RWPE2 (cell line): ENCODE measurements at regions not wholly inside any gene's neighbourhood (a gene's known extent, or its start where the extent isn't known, plus 50 kb on each side); places are given as distances from the start of the nearest gene placed in this dataset.

Source experiments
- ATAC-seq: fragments of 200-7000 bp; cut with Tn5 transposase; 3 replicates; pipeline ENCODE4 v1.9.1; 2021; ENCODE audit warnings: low read depth
- DNase-seq: peaks from one replicate; pipeline ENCODE4 v3.0.0-alpha.2; 2020; ENCODE audit warnings: low spot score
- H3K27ac ChIP-seq: fragments of 450-650 bp; 2 replicates; pipeline ENCODE4 v1.5.1; 2017; ENCODE audit warnings: mild to moderate bottlenecking; ENCODE audit not compliant: poor library complexity, severe bottlenecking
- H3K27me3 ChIP-seq: fragments of 250-450 bp; sonication (Bioruptor Pico); 2 replicates; pipeline ENCODE4 v1.5.1; 2021; ENCODE audit warnings: mild to moderate bottlenecking, moderate library complexity; ENCODE audit not compliant: insufficient read depth, poor library complexity, severe bottlenecking
- H3K36me3 ChIP-seq: fragments of 250-450 bp; sonication (Bioruptor Pico); 2 replicates; pipeline ENCODE4 v1.5.1; 2020; ENCODE audit warnings: low read depth, mild to moderate bottlenecking, moderate library complexity
- H3K4me1 ChIP-seq: fragments of 250-450 bp; sonication (Bioruptor Pico); 2 replicates; pipeline ENCODE4 v1.5.1; 2021; ENCODE audit warnings: mild to moderate bottlenecking, moderate library complexity; ENCODE audit not compliant: insufficient read depth, poor library complexity, severe bottlenecking
- H3K4me3 ChIP-seq: fragments of 250-450 bp; sonication (Bioruptor Pico); 2 replicates; pipeline ENCODE4 v1.5.1; 2021; ENCODE audit warnings: mild to moderate bottlenecking, moderate library complexity; ENCODE audit not compliant: severe bottlenecking
- H3K9me3 ChIP-seq: fragments of 250-450 bp; sonication (Bioruptor Pico); 2 replicates; pipeline ENCODE4 v1.5.1; 2021; ENCODE audit warnings: mild to moderate bottlenecking, moderate library complexity; ENCODE audit not compliant: severe bottlenecking
- TF ChIP-seq, protein P1 (sequence below): fragments of 450-650 bp; IDR thresholded peaks from one replicate; pipeline ENCODE4 v1.5.1; 2017; ENCODE audit warnings: mild to moderate bottlenecking, moderate library complexity; ENCODE audit not compliant: poor library complexity, severe bottlenecking

DNA sequence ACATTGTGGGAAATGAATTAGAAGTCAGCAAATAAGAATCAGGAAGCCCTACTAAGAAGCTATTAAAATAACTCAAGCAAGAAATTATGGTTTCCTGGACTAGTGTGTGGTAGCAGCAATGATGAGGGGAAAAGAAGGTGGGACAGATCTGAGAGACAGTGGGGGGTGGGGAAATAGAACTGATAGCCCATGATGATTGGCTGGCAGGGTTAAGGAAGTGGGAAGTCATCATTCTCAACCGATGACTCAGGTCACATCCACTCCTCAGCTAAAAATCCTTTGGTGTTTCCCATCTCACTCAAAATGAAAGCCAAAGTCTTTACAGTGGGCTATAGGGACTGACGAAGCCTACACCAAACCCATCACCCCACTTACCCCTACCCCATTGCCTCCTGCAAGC, 153.9 kb upstream of the ARHGEF26 start:
- Histone ChIP-seq H3K27ac (no peak overlapping the region), H3K4me3 (no peak overlapping the region), H3K27me3 (no peaks in the 10 kb centered on the region), H3K9me3 (no peaks in the 10 kb centered on the region), H3K4me1 (no peaks in the 10 kb centered on the region), H3K36me3 (no peaks in the 10 kb centered on the region)
- no peak for DNase-seq
- TF ChIP-seq, protein P1, sequence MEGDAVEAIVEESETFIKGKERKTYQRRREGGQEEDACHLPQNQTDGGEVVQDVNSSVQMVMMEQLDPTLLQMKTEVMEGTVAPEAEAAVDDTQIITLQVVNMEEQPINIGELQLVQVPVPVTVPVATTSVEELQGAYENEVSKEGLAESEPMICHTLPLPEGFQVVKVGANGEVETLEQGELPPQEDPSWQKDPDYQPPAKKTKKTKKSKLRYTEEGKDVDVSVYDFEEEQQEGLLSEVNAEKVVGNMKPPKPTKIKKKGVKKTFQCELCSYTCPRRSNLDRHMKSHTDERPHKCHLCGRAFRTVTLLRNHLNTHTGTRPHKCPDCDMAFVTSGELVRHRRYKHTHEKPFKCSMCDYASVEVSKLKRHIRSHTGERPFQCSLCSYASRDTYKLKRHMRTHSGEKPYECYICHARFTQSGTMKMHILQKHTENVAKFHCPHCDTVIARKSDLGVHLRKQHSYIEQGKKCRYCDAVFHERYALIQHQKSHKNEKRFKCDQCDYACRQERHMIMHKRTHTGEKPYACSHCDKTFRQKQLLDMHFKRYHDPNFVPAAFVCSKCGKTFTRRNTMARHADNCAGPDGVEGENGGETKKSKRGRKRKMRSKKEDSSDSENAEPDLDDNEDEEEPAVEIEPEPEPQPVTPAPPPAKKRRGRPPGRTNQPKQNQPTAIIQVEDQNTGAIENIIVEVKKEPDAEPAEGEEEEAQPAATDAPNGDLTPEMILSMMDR, result no peak
- ATAC-seq, result no peak

DNA sequence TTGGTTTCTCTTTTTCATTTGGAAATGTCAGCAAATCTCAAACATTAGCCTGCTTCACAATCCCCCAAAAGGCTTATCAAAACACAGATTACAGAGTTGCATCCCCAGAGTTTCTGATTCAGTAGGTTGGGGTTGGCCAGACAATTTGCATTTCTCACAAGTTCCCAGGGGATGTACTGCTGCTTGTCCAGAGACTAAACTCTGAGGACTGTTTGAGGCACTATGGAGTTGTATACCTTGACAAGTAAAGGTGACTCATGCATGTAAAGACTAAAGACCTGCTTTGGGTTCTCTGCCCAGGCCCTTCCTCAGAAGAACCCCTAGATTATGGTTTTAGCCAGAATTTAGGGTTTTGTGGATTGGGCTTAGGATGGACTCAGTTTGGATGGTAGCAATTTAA, 151.1 kb upstream of the ARHGEF26 start:
- no peaks in the 10 kb centered on the region for H3K36me3 ChIP-seq
- TF ChIP-seq, protein P1, result no peak
- DNase-seq (no peak), ATAC-seq (peak; percentile 46; the same call in 1 of the 3 replicates)
- H3K4me3 ChIP-seq, result no peak overlapping the region
- no peak overlapping the region for H3K27ac ChIP-seq
- H3K9me3 ChIP-seq, result no peaks in the 10 kb centered on the region
- H3K4me1 ChIP-seq, result no peaks in the 10 kb centered on the region
- H3K27me3 ChIP-seq, result no peaks in the 10 kb centered on the region

DNA sequence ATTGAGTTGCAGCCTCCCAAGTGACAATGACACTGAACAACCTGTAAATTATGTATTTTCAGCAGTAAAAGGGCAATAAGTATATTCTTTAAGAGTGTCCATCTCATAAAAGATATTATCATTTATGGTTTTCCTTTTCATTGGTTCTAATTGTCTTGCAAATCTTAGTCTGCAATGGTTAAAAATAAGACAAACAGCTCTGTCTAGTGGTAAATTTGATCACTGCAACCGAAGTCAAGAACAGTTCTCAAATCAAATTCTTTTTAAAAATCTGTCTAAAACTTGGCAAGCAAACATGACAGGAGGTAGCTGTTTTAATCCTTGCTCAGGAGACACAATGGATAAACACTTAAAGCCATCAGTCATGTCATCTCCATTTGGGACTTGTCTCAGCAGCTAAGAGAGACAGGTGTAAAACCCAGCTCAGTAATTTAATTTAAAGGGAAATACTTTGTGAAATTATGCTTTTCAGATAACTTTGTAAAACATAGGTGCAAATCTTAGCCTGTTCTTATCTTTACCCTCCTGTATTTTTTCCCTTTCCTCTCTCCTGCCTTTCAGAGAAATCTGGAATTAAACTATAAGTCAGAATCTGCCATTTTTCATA, 150.3 kb upstream of the ARHGEF26 start:
- DNase-seq (no peak), ATAC-seq (peak; percentile 33; the same call in 1 of the 3 replicates)
- no peaks in the 10 kb centered on the region for H3K36me3 ChIP-seq
- H3K4me1 ChIP-seq, result no peaks in the 10 kb centered on the region
- no peaks in the 10 kb centered on the region for H3K27me3 ChIP-seq
- H3K9me3 ChIP-seq, result no peaks in the 10 kb centered on the region
- TF ChIP-seq, protein P1, result peak; percentile 78
- H3K4me3 ChIP-seq, result no peak overlapping the region
- H3K27ac ChIP-seq, result no peak overlapping the region

DNA sequence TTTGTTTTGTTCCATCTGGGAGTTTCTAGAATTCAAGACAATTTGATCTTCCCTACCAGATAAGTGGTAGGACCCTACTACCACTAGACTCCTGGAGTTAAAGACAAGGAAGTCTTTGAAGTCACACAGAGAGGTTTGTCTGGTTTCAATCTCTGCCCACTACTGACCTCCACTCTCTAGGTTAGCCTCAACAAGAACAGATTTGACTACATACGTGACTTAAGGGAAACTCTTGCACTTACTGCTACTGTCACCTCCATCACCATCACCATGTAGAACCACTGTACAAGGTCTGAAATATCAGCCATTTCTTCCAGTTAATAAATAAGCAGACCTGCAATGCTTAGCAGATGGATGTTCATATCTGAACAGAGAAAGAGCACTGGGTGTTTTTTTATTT, 148.3 kb upstream of the ARHGEF26 start:
- DNase-seq (no peak), ATAC-seq (no peak)
- no peak overlapping the region for H3K4me3 ChIP-seq
- H3K27me3 ChIP-seq, result no peaks in the 10 kb centered on the region
- TF ChIP-seq, protein P1, result no peak
- H3K9me3 ChIP-seq, result no peaks in the 10 kb centered on the region
- no peak overlapping the region for H3K27ac ChIP-seq
- no peaks in the 10 kb centered on the region for H3K36me3 ChIP-seq
- H3K4me1 ChIP-seq, result no peaks in the 10 kb centered on the region

DNA sequence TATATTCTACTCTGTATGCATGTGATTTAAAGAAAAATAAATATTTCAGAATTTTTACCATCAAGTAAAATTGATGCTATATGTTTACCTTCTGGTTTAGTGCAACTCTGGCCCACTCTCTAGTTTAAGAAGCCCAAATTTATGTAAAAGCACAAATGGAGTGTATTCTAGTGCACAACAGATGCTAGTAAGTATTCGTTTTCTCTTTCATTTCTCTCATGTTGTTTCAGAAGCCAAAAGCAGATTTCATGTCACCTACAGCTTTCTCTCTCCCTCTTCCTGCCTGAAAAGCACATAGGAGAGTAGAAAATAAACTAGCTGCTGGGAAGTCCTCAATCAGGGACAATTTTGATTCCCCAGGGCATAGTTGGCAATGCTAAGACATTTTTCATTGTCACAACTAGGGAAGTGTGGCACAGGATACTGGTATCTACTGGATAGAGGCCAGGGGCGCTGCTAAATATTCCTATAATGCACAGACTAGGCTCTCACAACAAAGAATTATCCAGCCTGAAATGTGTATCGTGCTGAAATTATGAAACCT, 147.4 kb upstream of the ARHGEF26 start:
- H3K36me3 ChIP-seq, result no peaks in the 10 kb centered on the region
- no peaks in the 10 kb centered on the region for H3K9me3 ChIP-seq
- H3K4me1 ChIP-seq, result no peaks in the 10 kb centered on the region
- ATAC-seq (no peak), DNase-seq (no peak)
- no peaks in the 10 kb centered on the region for H3K27me3 ChIP-seq
- H3K27ac ChIP-seq, result no peak overlapping the region
- TF ChIP-seq, protein P1, result no peak
- no peak overlapping the region for H3K4me3 ChIP-seq
